ENCODE measurements at regions not wholly inside any gene's neighbourhood (a gene's known extent, or its start where the extent isn't known, plus 50 kb on each side); places are given as distances from the start of the nearest gene placed in this dataset.

DNA sequence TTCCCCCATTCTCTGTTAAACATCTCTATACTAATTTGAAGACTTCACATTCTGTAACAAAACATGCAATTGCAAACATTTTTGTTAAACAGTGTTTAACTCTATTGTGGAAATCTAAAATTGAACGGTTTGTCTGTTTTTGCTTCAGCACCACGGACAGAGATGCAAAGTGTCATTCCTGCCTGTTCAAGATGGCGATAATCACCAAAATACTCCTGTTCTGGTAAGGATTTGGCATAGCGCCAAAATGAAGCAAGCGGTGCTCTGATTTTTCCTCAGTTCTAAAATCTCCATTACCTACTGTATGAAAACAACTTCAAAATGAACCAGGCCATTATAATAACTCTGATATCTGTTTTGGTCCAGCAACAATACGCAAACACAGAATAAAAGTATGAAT, 129.7 kb upstream of the TUSC7 start:
- no peaks in the 10 kb centered on the region for H3K9me3 ChIP-seq
- no peaks in the 10 kb centered on the region for H3K36me3 ChIP-seq
- H3K27me3 ChIP-seq = no peaks in the 10 kb centered on the region
- TF ChIP-seq, protein P1, sequence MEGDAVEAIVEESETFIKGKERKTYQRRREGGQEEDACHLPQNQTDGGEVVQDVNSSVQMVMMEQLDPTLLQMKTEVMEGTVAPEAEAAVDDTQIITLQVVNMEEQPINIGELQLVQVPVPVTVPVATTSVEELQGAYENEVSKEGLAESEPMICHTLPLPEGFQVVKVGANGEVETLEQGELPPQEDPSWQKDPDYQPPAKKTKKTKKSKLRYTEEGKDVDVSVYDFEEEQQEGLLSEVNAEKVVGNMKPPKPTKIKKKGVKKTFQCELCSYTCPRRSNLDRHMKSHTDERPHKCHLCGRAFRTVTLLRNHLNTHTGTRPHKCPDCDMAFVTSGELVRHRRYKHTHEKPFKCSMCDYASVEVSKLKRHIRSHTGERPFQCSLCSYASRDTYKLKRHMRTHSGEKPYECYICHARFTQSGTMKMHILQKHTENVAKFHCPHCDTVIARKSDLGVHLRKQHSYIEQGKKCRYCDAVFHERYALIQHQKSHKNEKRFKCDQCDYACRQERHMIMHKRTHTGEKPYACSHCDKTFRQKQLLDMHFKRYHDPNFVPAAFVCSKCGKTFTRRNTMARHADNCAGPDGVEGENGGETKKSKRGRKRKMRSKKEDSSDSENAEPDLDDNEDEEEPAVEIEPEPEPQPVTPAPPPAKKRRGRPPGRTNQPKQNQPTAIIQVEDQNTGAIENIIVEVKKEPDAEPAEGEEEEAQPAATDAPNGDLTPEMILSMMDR (IDR thresholded peaks at IDR 0.05) = no peak
- no peak overlapping the region for H3K27ac ChIP-seq
- H3K4me3 ChIP-seq = no peak overlapping the region
- H3K4me1 ChIP-seq = no peaks in the 10 kb centered on the region
- no peak for DNase-seq (ENCODE audit: low spot score)

DNA sequence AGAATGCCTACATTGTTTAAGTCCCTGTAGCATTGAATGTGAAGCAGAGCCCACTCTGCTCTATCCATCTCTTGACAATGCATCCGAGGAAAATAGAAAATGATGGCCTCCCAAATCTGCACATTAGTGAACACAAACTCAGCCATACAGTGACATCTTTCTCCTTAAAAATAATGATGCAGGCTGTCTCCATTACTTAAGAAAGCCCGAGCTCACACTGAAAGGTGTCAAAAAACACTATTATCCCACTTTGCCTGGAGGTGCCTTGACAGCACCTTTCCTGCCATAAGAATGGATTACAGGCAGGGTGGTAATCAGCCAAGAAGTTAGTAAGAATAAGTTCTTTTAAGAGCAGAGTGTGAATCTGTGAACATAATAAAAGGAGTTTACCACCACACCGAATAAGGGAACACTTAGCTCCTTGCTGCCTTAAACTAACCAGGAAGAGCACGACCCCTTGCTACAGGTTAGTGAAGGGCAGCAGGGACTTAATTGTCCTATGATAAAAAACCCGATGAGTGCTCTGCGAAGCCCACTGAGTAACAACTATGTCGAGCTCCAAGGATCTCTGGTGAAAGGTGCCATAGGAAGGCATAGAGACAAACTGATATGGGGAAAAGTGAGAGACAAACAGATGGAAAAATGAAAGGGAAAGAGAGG, 123.2 kb upstream of the TUSC7 start:
- Histone ChIP-seq H3K27ac (no peak overlapping the region), H3K36me3 (no peaks in the 10 kb centered on the region), H3K9me3 (no peaks in the 10 kb centered on the region), H3K27me3 (no peaks in the 10 kb centered on the region), H3K4me3 (no peak overlapping the region), H3K4me1 (no peaks in the 10 kb centered on the region)
- DNase-seq (ENCODE audit: low spot score) = no peak
- TF ChIP-seq, protein P1 (IDR thresholded peaks at IDR 0.05) = no peak

GRCh38 chr3:116591236-116591635, 118.3 kb upstream of the TUSC7 start:
- Histone ChIP-seq H3K27ac (no peak overlapping the region), H3K4me3 (no peak overlapping the region), H3K9me3 (no peaks in the 10 kb centered on the region), H3K4me1 (no peaks in the 10 kb centered on the region), H3K36me3 (no peaks in the 10 kb centered on the region), H3K27me3 (no peaks in the 10 kb centered on the region)
- DNase-seq (ENCODE audit: low spot score) = no peak
- TF ChIP-seq, protein P1 (IDR thresholded peaks at IDR 0.05) = no peak

- no peaks in the 10 kb centered on the region for H3K36me3 ChIP-seq
- no peak overlapping the region for H3K27ac ChIP-seq
- no peak for DNase-seq (ENCODE audit: low spot score)
- no peaks in the 10 kb centered on the region for H3K27me3 ChIP-seq
- no peak overlapping the region for H3K4me3 ChIP-seq
- TF ChIP-seq, protein P1 (IDR thresholded peaks at IDR 0.05) = no peak
- no peaks in the 10 kb centered on the region for H3K4me1 ChIP-seq
- no peaks in the 10 kb centered on the region for H3K9me3 ChIP-seq
Observed at GRCh38 chr3:116601206-116601605, 108.4 kb upstream of the TUSC7 start.

- Histone ChIP-seq H3K4me1 (no peaks in the 10 kb centered on the region), H3K4me3 (no peak overlapping the region), H3K27ac (no peak overlapping the region), H3K27me3 (no peaks in the 10 kb centered on the region), H3K36me3 (no peaks in the 10 kb centered on the region), H3K9me3 (no peaks in the 10 kb centered on the region)
- TF ChIP-seq, protein P1 (IDR thresholded peaks at IDR 0.05) = no peak
- DNase-seq (ENCODE audit: low spot score) = no peak
Observed at GRCh38 chr3:116607205-116607604, 102.4 kb upstream of the TUSC7 start.

DNA sequence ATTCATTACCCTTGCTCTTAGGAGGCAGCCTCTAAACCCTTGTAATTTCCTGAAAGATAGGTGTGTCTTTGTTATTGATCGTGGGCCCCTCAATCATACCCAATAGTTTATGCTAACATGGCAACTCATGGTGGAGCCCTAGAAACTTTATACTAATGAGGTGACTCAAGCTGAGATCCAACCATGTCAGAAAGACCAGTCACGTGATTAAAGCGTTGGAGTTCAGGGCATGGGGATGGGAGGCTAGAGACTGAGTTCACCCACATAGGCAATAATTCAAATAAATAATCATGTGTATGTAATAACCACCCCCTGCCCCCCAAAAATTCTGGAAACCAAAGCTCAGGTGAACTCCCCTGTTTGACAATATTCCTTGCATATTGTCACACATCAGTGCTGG, 99.5 kb upstream of the TUSC7 start:
- Histone ChIP-seq H3K36me3 (no peaks in the 10 kb centered on the region), H3K27me3 (no peaks in the 10 kb centered on the region), H3K4me1 (no peaks in the 10 kb centered on the region), H3K27ac (no peak overlapping the region), H3K4me3 (no peak overlapping the region), H3K9me3 (no peaks in the 10 kb centered on the region)
- DNase-seq (ENCODE audit: low spot score) = no peak
- TF ChIP-seq, protein P1 (IDR thresholded peaks at IDR 0.05) = no peak
